ENCODE measurements at regions not wholly inside any gene's neighbourhood (a gene's known extent, or its start where the extent isn't known, plus 50 kb on each side); places are given as distances from the start of the nearest gene placed in this dataset.
A peak's percentile ranks its signal among the peaks of the same experiment; 100 is the strongest.

DNA sequence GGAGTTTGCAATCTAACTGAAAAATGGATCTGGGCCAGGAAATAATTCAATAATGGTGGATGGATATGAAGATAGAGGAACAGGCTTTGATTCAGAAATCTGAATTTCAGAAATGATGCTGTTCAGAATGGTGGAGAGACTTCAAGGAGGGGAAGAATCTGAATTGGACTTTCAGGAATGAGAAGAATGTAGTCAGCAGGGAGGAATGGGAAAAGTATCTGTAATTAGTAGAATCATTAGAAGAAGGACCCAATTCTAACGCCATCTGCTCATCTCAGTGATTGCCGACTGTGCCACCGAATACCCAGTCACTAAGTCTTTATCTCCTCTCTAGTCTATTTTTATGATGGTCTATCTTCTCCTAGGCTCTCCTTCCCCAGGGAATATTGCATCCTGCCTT is 363.2 kb downstream of the GALC start:
- Mint-ChIP-seq H3K36me3 (ENCODE audit: low read depth) (no peaks in the 10 kb centered on the region), H3K9me3 (no peaks in the 10 kb centered on the region), H3K4me3 (no peak overlapping the region), H3K27me3 (ENCODE audit: low read depth, poor library complexity) (peaks cover 4% of the 10 kb centered on the region), H3K4me1 (peaks cover 6% of the 10 kb centered on the region), H3K27ac (no peak overlapping the region)
- no peak for DNase-seq
- TF ChIP-seq, protein P1, sequence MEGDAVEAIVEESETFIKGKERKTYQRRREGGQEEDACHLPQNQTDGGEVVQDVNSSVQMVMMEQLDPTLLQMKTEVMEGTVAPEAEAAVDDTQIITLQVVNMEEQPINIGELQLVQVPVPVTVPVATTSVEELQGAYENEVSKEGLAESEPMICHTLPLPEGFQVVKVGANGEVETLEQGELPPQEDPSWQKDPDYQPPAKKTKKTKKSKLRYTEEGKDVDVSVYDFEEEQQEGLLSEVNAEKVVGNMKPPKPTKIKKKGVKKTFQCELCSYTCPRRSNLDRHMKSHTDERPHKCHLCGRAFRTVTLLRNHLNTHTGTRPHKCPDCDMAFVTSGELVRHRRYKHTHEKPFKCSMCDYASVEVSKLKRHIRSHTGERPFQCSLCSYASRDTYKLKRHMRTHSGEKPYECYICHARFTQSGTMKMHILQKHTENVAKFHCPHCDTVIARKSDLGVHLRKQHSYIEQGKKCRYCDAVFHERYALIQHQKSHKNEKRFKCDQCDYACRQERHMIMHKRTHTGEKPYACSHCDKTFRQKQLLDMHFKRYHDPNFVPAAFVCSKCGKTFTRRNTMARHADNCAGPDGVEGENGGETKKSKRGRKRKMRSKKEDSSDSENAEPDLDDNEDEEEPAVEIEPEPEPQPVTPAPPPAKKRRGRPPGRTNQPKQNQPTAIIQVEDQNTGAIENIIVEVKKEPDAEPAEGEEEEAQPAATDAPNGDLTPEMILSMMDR (IDR thresholded peaks at IDR 0.05), result no peak

DNA sequence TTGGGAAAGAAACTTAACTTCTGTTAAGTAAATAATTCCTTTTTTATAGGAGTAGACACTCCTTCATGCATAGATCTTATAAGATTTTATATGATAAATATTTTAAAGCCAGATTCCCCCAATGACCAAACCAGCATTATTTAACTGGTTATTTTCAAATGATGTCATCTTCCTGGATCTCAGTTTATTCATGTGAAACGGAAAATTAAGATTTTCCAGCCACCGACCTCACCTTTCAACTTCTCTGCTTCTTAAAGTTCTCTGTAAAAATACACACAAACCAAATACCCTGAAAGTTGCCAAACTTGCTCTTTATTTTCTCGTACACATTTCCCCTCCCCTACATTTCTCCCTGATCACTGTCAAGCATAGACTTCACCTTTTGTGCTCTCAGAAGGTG is 364.2 kb downstream of the GALC start:
- Mint-ChIP-seq H3K27ac (no peak overlapping the region), H3K27me3 (ENCODE audit: low read depth, poor library complexity) (no peaks in the 10 kb centered on the region), H3K4me1 (peaks cover 6% of the 10 kb centered on the region), H3K36me3 (ENCODE audit: low read depth) (no peaks in the 10 kb centered on the region), H3K9me3 (no peaks in the 10 kb centered on the region), H3K4me3 (no peak overlapping the region)
- TF ChIP-seq, protein P1 (IDR thresholded peaks at IDR 0.05), result no peak
- DNase-seq, result no peak

DNA sequence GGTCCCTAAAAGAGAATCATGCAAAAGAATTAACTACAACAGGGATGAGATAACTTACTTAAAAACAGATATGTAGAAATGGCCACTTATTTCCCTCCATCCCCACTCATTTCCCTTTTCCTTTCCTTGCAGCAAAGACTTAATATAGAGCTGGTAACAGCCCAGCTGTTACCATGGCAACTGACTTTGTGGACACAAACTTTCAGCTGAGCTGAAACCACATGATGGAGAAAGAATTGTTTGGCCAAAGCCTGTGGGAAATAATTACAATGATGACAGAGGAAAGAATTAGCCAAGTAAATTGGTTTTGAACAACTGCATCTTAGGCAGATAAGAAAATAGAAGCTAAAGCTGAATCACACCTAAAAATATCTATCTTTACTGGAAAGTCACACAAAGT is 364.9 kb downstream of the GALC start:
- Mint-ChIP-seq H3K4me1 (peaks cover 6% of the 10 kb centered on the region), H3K9me3 (peaks cover 2% of the 10 kb centered on the region), H3K27me3 (ENCODE audit: low read depth, poor library complexity) (peaks cover under 1% of the 10 kb centered on the region), H3K27ac (no peak overlapping the region), H3K36me3 (ENCODE audit: low read depth) (no peaks in the 10 kb centered on the region), H3K4me3 (no peak overlapping the region)
- DNase-seq, result peak; percentile 19
- TF ChIP-seq, protein P1 (IDR thresholded peaks at IDR 0.05), result no peak

DNA sequence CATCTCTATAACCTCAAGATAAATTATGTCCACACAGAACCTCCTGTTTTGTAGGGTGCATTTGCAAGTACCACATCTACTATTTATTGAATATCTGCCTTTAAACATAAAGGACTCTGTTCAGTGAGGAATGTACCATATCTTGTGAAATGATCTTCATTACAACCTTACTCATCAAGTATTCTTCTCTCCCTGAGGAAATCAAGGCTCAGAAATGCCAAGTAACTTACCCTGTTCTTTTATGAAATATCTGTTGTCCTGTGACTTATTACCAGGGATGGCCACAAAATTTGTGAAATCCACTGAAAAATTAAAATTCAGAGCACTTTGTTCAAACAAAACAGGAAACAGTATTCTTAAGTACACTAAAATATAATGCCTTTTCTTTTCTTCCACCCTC is 366.7 kb downstream of the GALC start:
- peaks cover 19% of the 10 kb centered on the region for H3K9me3 Mint-ChIP-seq
- peaks cover 6% of the 10 kb centered on the region for H3K36me3 Mint-ChIP-seq (ENCODE audit: low read depth)
- peaks cover 6% of the 10 kb centered on the region for H3K4me1 Mint-ChIP-seq
- TF ChIP-seq, protein P1 (IDR thresholded peaks at IDR 0.05), result no peak
- H3K27ac Mint-ChIP-seq, result no peak overlapping the region
- H3K27me3 Mint-ChIP-seq (ENCODE audit: low read depth, poor library complexity), result peaks cover 3% of the 10 kb centered on the region
- no peak for DNase-seq
- no peak overlapping the region for H3K4me3 Mint-ChIP-seq

DNA sequence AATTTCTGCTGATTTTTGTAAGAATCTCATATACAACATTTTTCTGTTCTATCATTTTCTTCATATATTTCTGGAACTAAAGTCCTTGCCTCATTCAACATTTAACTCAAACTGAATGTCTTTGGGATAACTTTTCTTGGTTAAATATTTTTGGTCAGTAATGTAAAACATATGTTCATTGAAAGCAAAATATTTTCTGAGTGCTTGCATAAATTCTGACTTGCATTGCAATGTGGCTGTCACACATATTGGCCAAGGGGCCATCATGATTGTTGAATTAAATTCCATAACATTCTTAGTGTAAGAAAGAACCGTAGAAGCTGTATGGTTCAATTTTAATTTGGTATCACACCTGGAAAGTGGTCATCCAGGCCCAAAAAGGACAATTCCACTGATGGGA is 369.4 kb downstream of the GALC start:
- H3K9me3 Mint-ChIP-seq, result peaks cover 33% of the 10 kb centered on the region

DNA sequence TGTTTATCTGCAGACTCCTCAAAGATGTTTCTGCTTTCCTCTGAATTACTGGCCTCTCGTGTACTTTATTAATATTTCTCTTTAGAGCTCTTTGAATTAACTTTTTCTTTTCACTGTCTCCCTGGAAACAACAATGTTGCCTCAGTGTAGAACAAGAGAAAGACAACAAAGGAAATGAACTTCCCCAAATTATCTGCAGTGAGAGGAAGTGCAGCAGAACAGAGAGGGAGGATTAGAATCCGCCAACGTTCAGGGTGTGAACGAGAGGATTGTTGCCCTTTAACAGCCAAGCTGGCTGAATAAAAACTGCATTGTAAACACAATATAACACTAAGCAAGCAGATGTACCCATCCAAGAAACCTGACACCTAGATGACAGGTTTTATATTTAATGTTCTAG is 375.9 kb downstream of the GALC start:
- TF ChIP-seq, protein P1 (IDR thresholded peaks at IDR 0.05), result no peak
- DNase-seq, result no peak
- Mint-ChIP-seq H3K27me3 (ENCODE audit: low read depth, poor library complexity) (no peaks in the 10 kb centered on the region), H3K4me1 (no peaks in the 10 kb centered on the region), H3K4me3 (no peak overlapping the region), H3K36me3 (ENCODE audit: low read depth) (peaks cover 7% of the 10 kb centered on the region), H3K27ac (no peak overlapping the region), H3K9me3 (peaks cover 21% of the 10 kb centered on the region)

More for the DNA sequence above, 369.4 kb downstream of the GALC start:
- no peak overlapping the region for H3K27ac Mint-ChIP-seq
- TF ChIP-seq, protein P1 (IDR thresholded peaks at IDR 0.05), result no peak
- H3K27me3 Mint-ChIP-seq (ENCODE audit: low read depth, poor library complexity), result peaks cover 3% of the 10 kb centered on the region
- H3K4me1 Mint-ChIP-seq, result peaks cover 6% of the 10 kb centered on the region
- no peak for DNase-seq
- H3K4me3 Mint-ChIP-seq, result no peak overlapping the region
- H3K36me3 Mint-ChIP-seq (ENCODE audit: low read depth), result peaks cover 11% of the 10 kb centered on the region

Data from nephron progenitor cell (in vitro differentiated cells).